RWPE1 (cell line): ENCODE measurements at regions not wholly inside any gene's neighbourhood (a gene's known extent, or its start where the extent isn't known, plus 50 kb on each side); places are given as distances from the start of the nearest gene placed in this dataset.
"Not testable (repeated sequence)": the region's sequence is repeated elsewhere in the genome, so short reads cannot be mapped to it uniquely, and the experiment has no call there.

Experiments used
- CTCF ChIA-PET: fragments of 350-600 bp; sonication (Branson Sonifier 250); formaldehyde crosslinking; extraction: SDS; loops from one replicate; lab custom pipeline; 2021; lab: Yijun Ruan, JAX
- POLR2A ChIA-PET: fragments of 400-600 bp; formaldehyde crosslinking; extraction: SDS; loops from one replicate; lab custom pipeline; 2020; ENCODE audit warnings: antibody characterized with exemption; ENCODE audit not compliant: low non-redundant PET; lab: Yijun Ruan, JAX
- DNase-seq: peaks from one replicate; pipeline ENCODE4 v3.0.0; 2012; ENCODE audit warnings: low spot score
- H3K27ac ChIP-seq: fragments of 450-650 bp; 2 replicates; pipeline ENCODE4 v1.5.1; 2017
- TF ChIP-seq, protein P1 (sequence below): fragments of 450-650 bp; conservative IDR thresholded peaks from 2 replicates; pipeline ENCODE4 v1.5.1; 2017; ENCODE audit warnings: low read depth, mild to moderate bottlenecking

DNA sequence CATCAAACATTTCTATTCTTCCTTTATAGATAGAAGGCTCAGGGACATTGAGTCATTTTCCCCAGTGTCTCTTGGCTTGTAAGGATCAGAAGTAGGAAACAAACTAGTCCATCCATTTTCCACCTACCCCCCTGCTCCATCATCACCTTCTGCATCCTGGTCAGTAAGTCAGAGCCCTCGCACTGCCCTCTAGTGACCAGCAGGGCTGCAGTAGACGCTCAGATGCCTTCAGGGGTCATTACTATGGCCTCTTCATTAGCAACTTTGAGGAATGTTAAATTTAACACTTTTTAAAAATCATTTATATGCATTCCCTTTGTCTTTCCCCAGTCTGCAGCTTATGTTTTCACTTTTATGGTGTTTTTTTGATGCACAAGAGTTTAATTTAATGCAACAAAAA, 228.4 kb upstream of the PRSS1 start:
- CTCF ChIA-PET, H3K27ac ChIP-seq, DNase-seq, POLR2A ChIA-PET: not testable (repeated sequence)
- TF ChIP-seq, protein P1, sequence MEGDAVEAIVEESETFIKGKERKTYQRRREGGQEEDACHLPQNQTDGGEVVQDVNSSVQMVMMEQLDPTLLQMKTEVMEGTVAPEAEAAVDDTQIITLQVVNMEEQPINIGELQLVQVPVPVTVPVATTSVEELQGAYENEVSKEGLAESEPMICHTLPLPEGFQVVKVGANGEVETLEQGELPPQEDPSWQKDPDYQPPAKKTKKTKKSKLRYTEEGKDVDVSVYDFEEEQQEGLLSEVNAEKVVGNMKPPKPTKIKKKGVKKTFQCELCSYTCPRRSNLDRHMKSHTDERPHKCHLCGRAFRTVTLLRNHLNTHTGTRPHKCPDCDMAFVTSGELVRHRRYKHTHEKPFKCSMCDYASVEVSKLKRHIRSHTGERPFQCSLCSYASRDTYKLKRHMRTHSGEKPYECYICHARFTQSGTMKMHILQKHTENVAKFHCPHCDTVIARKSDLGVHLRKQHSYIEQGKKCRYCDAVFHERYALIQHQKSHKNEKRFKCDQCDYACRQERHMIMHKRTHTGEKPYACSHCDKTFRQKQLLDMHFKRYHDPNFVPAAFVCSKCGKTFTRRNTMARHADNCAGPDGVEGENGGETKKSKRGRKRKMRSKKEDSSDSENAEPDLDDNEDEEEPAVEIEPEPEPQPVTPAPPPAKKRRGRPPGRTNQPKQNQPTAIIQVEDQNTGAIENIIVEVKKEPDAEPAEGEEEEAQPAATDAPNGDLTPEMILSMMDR, result peak; percentile 27

DNA sequence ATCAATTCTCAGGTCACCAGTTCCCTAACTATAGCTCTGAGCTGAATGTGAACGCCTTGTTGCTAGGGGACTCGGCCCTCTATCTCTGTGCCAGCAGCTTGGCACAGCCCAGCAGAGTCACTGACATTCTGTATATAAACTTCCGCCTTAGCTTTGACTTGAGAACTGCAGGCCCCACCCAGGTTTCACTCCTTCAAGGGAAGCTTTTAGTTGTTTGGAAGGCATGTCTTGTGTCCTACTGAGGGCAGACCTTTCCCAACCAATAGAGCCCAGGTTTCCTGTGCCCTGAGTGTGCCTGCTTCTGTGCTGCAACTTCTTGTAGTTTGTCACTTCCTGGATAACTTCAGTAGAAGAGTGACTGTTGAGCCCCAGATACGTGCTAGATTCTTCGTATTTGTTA, 228.8 kb upstream of the PRSS1 start:
- POLR2A ChIA-PET, H3K27ac ChIP-seq, DNase-seq, CTCF ChIA-PET: not testable (repeated sequence)

DNA sequence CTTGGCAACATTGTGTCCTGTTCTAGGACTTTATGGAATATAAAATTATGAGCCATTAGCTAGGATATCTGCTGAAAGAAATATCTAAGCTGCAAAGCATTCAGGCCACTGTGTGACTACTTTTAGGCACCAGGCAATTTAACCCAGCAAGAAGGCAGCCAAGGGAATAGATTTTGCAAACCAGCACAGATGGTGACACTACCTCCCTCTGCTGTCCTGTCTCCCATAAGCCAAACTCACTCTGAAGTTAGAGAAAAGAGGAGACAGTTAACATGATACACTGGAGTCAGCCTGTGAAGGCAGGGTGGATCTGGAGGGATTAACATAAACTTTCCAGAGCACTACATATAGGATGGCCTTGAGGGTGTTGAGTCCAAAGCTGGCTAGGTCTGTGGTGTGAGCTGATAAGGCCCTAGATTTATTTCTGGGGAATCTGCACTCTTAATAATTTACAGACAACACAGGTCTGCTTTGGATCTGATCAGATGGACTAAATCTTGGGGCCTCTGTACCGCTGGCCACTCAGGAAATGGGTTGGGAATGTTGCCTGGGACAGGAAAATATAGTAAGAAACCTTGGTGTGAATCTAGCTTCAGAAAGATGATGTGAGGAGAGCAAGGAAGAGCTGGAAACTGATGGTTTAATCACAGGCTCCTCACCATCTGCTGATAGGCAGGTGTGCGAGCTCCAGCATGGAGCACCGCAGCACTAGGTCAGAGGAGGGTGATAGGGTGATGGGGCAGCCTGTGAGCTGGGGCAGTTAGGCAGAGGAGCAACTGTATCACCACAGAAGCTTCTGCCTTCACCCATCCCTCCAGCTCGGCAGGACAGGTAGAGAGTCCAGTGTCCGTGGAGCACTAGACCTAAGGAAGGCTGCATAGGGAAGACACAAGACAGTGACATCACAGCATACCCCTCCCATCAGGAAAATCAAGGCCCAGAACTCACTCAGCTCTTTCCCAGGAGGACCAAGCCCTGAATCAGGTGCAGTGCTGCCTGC, 229.9 kb upstream of the PRSS1 start:
- CTCF ChIA-PET, result interaction anchor here (1.5 kb wide), 1 partner anchor 41 kb away, joined by 4 read pairs; no protein-coding TSS in a partner anchor
- no peak overlapping the region for H3K27ac ChIP-seq
- no peak for DNase-seq
- POLR2A ChIA-PET, result no interaction called here
- TF ChIP-seq, protein P1, result no peak

DNA sequence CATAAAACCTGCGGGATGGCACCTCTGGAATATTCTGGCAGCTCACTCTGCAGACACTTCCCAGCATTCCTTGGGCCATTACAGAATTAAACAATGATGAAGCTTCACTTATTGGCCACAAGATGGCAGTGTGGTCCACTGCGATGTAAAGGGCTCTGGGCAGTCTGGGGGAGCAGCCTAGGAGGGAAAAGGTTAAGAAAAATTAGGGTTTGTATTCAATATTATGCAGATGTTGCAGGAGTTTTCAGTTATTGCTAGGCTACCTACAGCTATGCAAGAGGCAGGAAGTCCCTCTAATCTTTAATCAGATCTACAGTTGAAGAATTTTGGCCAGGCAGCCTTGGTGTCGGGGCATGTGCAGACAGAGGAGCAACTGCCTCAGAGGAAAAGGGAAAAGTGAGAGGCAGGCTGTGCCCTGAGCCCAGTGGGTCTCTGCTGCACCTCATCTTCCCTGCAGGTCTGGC, 233.2 kb upstream of the PRSS1 start:
- TF ChIP-seq, protein P1, result peak; percentile 90
- ChIA-PET POLR2A (no interaction called here), CTCF (interaction anchor here (0.7 to 1.2 kb wide), 6 partner anchors 9 to 295 kb away, joined by 3 to 6 read pairs (median 3); no protein-coding TSS in a partner anchor)
- peak; percentile 45 for DNase-seq
- no peak overlapping the region for H3K27ac ChIP-seq

DNA sequence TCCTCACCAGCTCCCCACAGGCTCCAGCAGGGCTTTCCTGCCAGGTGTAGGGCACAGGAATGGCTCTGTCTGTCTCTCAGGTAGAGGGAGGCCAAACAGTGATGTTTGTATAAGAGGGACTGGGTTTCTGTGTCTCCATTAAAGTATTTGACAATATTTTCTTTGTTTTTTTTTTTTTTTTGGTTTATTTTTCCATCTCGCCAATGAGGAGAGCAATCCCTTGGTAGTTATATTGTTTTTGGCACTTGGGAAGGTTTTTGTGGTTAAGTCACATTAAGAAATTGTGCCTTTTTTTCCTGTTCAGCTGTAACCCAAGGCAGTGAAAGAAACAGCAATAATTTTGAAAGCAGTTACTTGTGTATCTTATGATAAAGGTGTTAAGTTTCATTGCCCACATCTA, 234.6 kb upstream of the PRSS1 start:
- DNase-seq, POLR2A ChIA-PET, H3K27ac ChIP-seq: not testable (repeated sequence)
- CTCF ChIA-PET, result interaction anchor here (0.6 kb wide), 1 partner anchor 180 kb away, joined by 4 read pairs; no protein-coding TSS in a partner anchor

DNA sequence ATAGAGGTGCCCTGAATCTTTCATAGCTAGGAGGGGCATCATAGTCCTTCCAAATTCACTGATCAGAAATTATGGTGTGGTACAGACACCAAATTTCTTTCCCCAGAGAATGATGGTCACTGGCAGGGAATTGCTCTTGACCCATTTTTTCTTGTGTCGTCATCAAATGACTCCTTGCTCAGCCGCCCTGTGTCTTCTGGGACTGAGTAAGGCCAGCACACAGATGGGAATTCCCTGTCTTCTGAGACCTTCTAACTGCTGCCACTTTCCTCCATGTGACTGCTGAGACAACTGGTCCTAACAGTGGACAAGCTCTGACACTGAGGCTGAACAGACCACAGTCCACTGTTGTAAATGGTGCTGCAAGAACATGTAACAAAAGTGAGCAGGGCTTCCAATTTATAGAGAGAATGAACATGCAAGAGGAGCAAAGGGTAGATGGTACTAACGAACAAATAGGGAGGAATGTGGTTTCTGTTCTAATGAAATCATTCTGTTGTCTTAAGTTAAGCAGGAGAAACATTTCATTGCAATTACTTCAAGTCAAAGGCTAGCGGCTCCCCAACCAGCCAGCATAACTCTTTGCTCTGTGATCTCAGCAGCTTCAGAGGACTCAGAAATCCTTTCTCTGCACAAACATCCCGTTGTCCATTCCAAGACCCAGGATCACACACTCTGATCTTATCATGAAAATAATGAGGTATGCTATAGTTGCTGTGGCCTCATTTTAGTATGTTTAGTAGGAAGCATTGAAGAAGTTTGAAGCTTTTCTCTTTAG, 235.9 kb upstream of the PRSS1 start:
- POLR2A ChIA-PET, result no interaction called here
- no peak for DNase-seq
- CTCF ChIA-PET, result no interaction called here
- no peak overlapping the region for H3K27ac ChIP-seq
- TF ChIP-seq, protein P1, result no peak

DNA sequence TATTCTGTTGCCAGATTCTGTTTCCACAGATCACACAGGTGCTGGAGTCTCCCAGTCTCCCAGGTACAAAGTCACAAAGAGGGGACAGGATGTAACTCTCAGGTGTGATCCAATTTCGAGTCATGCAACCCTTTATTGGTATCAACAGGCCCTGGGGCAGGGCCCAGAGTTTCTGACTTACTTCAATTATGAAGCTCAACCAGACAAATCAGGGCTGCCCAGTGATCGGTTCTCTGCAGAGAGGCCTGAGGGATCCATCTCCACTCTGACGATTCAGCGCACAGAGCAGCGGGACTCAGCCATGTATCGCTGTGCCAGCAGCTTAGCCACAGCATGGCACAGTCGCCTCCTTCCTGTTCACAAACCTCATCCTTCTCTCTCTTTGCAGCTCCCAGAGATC, 237.5 kb upstream of the PRSS1 start:
- TF ChIP-seq, protein P1, result no peak
- ChIA-PET POLR2A (no interaction called here), CTCF (no interaction called here)
- no peak overlapping the region for H3K27ac ChIP-seq
- DNase-seq, result no peak
